ES-I3 (cell line): ENCODE measurements at regions not wholly inside any gene's neighbourhood (a gene's known extent, or its start where the extent isn't known, plus 50 kb on each side); places are given as distances from the start of the nearest gene placed in this dataset.

ENCODE experiments used
- H3K36me3 ChIP-seq: 2 replicates; pipeline ENCODE4 v1.6.1; 2013; ENCODE audit warnings: mild to moderate bottlenecking, low read length, control low read depth, moderate library complexity; ENCODE audit not compliant: insufficient read depth
- H3K4me1 ChIP-seq: 2 replicates; pipeline ENCODE4 v1.6.1; 2013; ENCODE audit warnings: mild to moderate bottlenecking, control low read depth, low read length; ENCODE audit not compliant: insufficient read depth
- H3K9ac ChIP-seq: 2 replicates; pipeline ENCODE4 v1.6.1; 2013; ENCODE audit warnings: low read depth, mild to moderate bottlenecking, low read length, moderate library complexity
- H3K9me3 ChIP-seq: 2 replicates; pipeline ENCODE4 v1.6.1; 2013; ENCODE audit warnings: mild to moderate bottlenecking, low read length, moderate library complexity; ENCODE audit not compliant: control insufficient read depth, insufficient read depth

DNA sequence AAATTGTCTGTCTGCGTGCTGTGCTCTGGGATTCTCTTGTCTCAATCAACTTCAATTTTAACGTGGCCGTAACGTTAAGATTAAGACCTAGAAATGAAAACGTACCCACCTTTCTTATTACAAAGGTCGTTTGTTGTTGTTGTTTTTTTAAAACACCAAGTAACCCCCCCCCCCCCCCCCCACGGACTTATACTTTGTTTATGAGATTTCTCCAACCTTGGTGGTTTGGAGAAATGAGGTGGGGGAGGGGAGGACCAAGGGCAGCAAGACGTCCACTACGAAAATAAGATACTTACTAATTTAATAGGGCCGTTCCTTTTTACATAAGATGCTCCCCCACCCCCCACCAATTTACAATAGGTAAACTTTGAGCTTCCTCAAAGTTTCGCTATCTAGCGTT lies 244.4 kb upstream of the TOPAZ1 start:
- Histone ChIP-seq H3K9ac (peak overlapping the region; percentile 79), H3K4me1 (peaks cover 7% of the 10 kb centered on the region; the same call in 1 of the 2 replicates), H3K9me3 (no peaks in the 10 kb centered on the region; the same call in none of the 2 replicates), H3K36me3 (no peaks in the 10 kb centered on the region)

DNA sequence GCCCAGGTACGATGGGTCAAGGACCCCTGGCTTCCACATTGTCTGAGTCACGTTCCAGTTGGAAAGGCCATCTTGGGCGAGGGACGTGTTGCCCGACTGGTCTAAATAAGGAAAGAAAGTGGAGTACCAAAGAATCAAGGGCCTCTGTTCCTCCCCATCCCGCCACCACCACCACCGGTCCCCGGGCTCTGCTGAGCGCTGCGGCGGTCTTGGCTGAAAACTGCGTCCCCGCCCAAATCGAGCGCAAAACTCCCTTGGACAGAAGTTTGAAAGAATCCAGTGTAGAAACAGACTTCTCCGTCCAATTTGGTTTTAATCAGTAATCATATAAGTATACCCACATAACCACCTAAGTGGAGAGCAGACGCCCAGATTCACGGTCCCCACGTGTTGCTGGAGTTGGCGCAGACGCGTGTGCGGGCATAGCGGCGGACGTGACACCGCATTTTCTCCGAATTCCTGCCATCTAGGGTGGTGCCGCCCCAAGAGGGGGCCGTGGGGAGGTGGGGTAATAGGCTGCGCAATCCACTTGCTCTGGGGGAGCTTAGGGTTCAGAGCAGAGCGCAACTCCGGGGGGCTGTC lies 243.8 kb upstream of the TOPAZ1 start:
- Histone ChIP-seq H3K4me1 (peaks cover 7% of the 10 kb centered on the region; the same call in 1 of the 2 replicates), H3K9ac (peak overlapping the region; percentile 79), H3K9me3 (no peaks in the 10 kb centered on the region; the same call in none of the 2 replicates), H3K36me3 (no peaks in the 10 kb centered on the region)

DNA sequence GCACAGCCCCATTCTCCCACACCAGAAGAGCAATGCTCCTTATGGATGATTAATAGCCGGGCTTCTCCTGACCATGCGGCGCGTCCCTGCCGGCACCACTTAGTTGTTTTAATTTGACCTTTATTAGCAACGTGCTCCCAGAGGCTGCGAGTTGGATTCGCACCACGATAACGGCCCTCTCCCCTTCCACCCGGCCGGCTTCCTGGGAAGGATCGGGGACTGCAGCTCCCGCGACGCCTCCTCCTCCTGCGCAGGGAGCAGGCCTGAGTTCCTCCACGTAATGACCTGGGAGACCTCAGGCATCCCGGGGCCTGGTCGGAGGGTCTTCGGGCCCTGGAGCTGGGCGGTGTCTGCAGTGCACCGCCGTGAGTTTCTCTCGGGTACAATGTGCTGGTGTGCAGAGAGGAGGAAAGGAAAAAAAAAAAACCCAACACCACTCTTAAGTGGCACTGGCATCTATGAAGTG lies 243.3 kb upstream of the TOPAZ1 start:
- no peaks in the 10 kb centered on the region; the same call in none of the 2 replicates for H3K9me3 ChIP-seq
- peaks cover 7% of the 10 kb centered on the region; the same call in 1 of the 2 replicates for H3K4me1 ChIP-seq
- peak overlapping the region; percentile 79 for H3K9ac ChIP-seq
- no peaks in the 10 kb centered on the region for H3K36me3 ChIP-seq

DNA sequence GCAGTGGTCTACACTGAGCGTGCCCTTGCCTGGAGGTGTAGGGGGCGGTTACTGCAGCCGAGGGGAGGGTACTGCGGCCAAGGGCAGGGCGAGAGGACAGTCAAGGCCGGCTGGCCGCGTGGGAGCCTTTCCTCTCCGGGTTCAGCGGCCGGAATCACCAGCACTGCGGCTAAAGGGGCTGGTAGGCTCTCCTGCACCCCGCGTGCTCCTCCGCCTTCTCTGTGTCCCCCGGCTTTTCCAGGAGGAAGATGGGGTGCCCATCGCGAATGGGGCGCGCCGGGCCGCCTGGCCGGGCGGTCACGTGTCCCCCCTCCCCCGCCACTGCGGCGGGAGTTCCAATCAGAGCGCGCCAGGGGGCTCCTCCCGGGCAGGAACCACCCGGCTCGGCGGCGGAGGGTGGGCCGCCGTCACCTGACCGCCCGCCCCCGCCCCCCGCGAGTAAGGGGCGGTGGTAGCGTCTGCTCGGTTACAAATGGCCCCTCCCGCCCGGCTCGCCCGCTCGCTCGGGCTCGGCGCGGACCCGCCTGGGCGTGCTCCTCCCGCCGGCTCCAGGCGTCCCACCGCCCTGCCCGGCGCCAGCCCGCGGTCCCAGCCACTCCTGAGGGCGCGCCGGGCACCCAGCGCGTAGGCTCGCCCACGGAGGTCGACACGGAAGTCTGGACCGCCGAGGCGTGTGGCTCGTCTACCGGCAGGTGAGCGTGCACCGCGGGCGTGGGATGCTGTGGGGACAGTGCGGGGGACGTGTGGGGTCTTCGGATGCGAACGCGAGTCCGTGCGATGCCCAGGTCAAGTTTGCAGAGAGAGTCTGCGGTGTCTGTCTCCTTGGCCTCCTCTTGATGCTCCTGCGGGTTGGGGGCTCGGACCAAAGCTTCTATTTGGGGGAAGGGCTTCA lies 242.6 kb upstream of the TOPAZ1 start:
- H3K4me1 ChIP-seq = peaks cover 7% of the 10 kb centered on the region; the same call in 1 of the 2 replicates
- H3K9me3 ChIP-seq = no peaks in the 10 kb centered on the region; the same call in none of the 2 replicates
- no peaks in the 10 kb centered on the region for H3K36me3 ChIP-seq
- H3K9ac ChIP-seq = peak overlapping the region; percentile 79

DNA sequence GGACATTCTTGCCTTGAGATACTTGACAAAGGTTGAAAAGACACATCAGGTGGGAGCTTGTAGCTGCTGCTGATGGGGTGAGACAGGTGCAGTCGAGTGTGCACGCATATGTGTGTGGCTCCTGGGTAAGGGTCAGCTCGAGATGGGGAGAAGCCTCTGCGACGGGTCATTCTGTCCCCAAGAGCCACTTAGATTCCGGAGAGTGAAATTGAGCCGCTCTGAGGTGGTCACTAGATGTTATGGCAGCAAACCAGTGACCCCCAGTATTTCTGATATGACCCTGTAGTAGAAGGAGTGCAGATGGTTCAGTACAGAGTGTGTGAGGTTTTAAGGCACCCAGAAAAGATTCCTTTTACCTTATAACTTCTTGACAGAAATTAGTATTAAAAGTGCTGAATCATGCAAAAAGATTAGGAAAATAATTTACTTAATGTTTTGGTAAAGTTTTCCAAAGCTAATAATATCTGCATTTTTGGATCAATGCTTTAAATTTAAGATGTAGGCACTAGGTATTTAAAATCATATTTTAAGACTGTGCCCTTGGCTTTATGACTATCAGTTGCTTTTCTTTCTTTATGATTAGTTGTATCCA lies 241.9 kb upstream of the TOPAZ1 start:
- Histone ChIP-seq H3K36me3 (no peaks in the 10 kb centered on the region), H3K9ac (peak overlapping the region; percentile 79), H3K4me1 (peaks cover 7% of the 10 kb centered on the region; the same call in 1 of the 2 replicates), H3K9me3 (no peaks in the 10 kb centered on the region; the same call in none of the 2 replicates)

DNA sequence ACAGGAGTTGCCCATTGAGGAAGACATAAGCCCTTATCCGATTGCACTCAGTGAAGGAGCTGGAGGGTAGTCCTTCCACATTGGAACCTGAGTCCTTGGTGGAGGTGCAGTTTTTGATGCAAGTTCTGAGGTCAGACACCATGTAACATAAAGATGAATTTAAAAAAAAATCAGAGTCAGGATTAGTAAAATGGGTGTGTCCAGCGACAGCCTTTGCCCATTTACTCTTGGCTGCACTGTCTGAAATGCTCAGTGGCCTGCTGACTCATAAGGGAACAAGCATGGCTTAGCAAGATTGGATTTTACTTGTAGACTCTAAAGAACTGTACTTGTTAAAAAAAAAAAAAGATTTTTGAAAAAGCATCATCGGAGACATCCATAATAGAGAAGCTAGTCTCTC lies 241.1 kb upstream of the TOPAZ1 start:
- no peaks in the 10 kb centered on the region; the same call in 1 of the 2 replicates for H3K9me3 ChIP-seq
- no peaks in the 10 kb centered on the region for H3K36me3 ChIP-seq
- H3K9ac ChIP-seq = no peak overlapping the region
- H3K4me1 ChIP-seq = peaks cover 7% of the 10 kb centered on the region; the same call in 1 of the 2 replicates

DNA sequence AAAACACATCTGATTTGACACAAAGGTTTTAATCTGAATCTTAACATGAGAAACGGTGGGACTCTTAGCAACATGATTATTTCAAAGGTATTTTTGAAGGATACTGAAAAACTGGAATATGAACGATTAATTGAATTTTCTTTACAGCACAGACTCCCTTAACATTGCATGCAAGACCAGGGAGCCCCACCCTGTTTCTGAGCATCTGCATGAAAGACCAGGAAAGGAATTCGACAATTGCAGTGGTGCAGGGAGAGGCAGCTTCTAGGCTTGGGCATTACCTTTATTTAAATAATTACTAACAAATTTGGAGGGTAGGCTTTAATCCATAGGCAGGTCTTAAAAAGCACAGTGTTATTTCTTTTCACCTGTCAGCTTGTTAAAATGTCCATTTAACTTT lies 240.6 kb upstream of the TOPAZ1 start:
- Histone ChIP-seq H3K36me3 (no peaks in the 10 kb centered on the region), H3K4me1 (peaks cover 7% of the 10 kb centered on the region; the same call in 1 of the 2 replicates), H3K9me3 (no peaks in the 10 kb centered on the region; the same call in 1 of the 2 replicates), H3K9ac (no peak overlapping the region)

DNA sequence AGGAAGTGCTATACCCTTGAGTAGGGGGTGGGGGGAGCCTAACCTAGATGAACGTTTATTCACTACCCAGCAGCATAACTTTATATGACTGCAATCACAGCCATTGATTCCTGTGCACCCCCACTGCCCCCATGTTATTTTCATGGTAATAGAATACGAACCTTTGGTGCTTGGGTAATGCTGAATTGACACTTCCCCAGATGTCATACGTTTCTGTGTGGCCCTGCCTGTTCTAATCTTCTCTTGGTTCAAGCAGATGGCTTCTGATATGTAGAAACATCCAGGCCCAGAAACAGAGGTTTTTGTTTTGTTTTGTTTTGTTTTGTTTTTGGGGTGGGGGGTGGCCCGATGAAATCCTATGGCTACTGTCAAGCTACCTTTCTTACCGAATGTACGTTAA lies 237.9 kb upstream of the TOPAZ1 start:
- H3K9ac ChIP-seq = no peak overlapping the region
- H3K4me1 ChIP-seq = peaks cover 7% of the 10 kb centered on the region; the same call in 1 of the 2 replicates
- H3K9me3 ChIP-seq = no peaks in the 10 kb centered on the region; the same call in 1 of the 2 replicates
- no peaks in the 10 kb centered on the region for H3K36me3 ChIP-seq

DNA sequence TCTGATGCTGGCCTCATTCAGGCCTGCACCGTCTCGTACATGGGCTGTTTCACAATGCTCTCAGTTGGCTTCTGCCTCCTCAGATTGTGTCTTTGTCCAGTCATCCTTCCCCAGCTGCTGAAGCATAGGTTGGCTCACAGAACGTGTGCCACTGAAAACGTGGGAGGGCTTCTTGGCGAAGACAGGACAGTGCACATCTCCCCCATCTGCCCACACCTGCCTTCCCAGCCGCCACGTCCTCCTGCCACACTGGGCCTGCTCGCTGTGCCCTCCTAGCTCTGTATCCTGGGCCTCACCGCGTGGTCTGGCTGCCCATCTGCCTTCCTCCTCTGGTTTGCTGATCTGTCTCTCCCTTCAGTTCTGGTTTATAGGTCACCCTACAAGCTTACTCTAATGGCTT lies 230.0 kb upstream of the TOPAZ1 start:
- H3K9ac ChIP-seq = no peak overlapping the region
- no peaks in the 10 kb centered on the region for H3K36me3 ChIP-seq
- peaks cover 7% of the 10 kb centered on the region; the same call in 1 of the 2 replicates for H3K4me1 ChIP-seq
- no peaks in the 10 kb centered on the region for H3K9me3 ChIP-seq

DNA sequence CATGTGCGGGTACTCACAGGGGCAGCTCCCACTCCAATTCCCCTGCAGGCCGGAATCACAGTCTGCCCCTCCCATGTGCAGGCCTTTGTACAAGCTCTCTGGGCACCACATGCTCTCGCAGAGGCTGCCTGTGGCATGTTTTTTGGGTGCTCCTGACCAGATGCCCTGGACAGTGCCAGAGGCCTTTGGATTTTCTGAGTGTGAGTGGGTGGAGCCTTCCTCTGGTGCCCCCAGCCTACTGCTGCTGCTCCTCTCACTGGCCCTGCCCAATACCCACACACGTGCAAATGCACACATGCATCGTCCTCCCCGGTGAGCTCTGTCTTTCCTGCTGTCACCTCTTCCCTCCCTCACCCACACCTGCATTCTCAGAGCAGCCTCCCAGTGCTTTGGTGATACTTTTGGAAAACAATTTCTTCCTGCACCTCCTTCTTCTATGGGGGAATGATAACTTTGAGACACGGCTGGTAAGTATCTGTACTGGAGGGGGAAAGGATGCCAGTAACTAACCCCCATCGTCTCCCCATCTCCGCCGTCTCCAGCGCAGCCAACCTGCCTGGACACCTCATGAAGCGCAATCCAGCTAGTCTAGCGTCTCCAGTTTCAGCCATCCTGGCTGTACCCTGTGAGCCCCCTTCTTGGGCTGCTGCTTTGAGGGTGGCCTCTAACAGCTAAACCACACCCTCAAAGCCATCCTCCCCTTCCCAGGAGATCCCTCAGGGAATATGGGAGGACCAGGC lies 229.4 kb upstream of the TOPAZ1 start:
- Histone ChIP-seq H3K9ac (no peak overlapping the region), H3K36me3 (no peaks in the 10 kb centered on the region), H3K4me1 (peaks cover 7% of the 10 kb centered on the region; the same call in 1 of the 2 replicates), H3K9me3 (no peaks in the 10 kb centered on the region)

DNA sequence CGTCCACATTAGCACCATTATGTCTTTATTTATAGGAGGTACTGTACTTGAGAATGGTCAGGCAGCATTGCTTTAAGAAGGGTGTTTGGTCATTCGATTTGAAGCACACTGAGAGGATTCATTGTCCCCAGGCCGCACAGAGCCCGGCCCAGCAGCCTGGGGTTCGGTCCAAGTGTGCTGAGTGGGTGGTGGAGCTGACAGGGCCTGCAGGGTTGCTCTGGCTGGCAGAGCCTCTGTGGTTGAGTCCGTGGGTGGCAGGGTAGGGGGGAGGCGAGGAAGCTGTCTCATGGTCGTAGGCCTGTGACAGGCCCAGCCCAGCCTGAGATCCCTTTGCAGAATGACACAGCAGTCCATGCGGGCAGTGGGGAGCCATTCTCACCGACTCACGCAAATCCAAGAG lies 227.7 kb upstream of the TOPAZ1 start:
- no peaks in the 10 kb centered on the region for H3K9me3 ChIP-seq
- no peaks in the 10 kb centered on the region for H3K36me3 ChIP-seq
- H3K4me1 ChIP-seq = peaks cover 7% of the 10 kb centered on the region; the same call in 1 of the 2 replicates
- no peak overlapping the region for H3K9ac ChIP-seq

DNA sequence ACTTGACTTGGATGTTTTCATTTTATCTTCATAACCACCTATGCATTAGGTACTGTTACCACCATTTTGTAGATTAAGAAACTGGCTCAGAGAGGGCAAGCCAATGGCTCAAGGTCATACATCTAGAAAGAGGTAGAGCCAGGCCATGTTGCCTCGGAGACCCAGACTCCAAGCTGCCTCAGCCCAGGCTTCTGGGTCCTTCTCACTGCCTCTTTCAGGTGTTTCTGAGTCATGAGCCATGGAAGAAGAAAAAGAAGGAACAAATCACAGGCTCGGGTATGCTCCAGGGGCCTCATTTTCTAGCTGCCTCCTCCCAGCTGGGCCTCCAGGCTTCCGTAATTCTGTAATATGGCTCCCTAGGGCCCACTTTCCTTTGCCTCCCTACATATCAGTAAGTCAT lies 226.5 kb upstream of the TOPAZ1 start:
- H3K9me3 ChIP-seq = no peaks in the 10 kb centered on the region
- H3K9ac ChIP-seq = no peak overlapping the region
- H3K4me1 ChIP-seq = peaks cover 9% of the 10 kb centered on the region
- H3K36me3 ChIP-seq = no peaks in the 10 kb centered on the region

DNA sequence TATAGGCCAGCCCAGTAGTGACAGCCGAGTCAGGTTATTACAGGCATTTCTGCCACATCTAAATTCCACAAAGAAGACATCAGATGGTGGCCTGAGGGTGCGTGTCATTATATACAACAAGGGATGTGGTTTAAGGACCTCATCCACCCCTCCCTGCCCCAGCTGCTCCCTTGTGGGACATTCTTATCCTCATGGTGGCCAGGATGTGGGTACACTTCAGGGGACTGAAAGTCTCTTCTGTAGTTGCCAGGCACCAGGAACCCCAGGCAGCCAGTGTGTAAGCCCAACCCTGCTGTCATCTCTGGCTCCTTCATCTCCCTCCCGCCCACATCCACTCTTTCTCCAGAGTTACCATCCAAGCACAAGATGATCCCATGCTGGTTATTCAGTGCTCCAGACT lies 224.9 kb upstream of the TOPAZ1 start:
- Histone ChIP-seq H3K36me3 (no peaks in the 10 kb centered on the region), H3K9me3 (no peaks in the 10 kb centered on the region), H3K9ac (no peak overlapping the region), H3K4me1 (peaks cover 16% of the 10 kb centered on the region)

DNA sequence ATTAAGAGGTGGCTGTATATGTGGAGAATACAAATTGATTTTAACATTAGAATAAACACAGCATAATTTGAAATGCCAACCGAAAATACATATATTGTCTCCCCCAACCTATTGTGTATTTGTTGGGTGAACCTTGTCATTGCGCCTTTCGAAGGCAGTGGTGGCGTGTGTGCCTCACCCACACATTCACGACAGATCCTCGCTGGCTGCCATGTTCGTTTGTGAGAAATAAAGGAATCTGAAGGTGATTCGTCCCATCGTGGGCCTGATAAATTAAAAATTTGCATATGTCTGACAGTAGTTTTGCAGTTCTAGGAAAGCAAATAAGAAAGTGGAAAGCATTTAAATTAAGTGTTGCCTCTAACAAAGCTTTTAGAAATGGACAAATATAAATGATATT lies 222.8 kb upstream of the TOPAZ1 start:
- H3K9me3 ChIP-seq = no peaks in the 10 kb centered on the region
- no peak overlapping the region for H3K9ac ChIP-seq
- H3K36me3 ChIP-seq = no peaks in the 10 kb centered on the region
- H3K4me1 ChIP-seq = peaks cover 9% of the 10 kb centered on the region
